Lower leg skin (tissue), 4 donors: ENCODE measurements at regions not wholly inside any gene's neighbourhood (a gene's known extent, or its start where the extent isn't known, plus 50 kb on each side); places are given as distances from the start of the nearest gene placed in this dataset.

Experiments used
- DNase-seq, 2 donors: peaks; one replicate each; pipeline ENCODE4 v3.0.0-alpha.2; 2019; ENCODE audit warnings: low spot score in 2 of 2
- H3K4me3 ChIP-seq: fragments of 200-600 bp; sonication (generic); 2 replicates; pipeline ENCODE4 v1.5.1; 2017; ENCODE audit warnings: mild to moderate bottlenecking, low read depth; ENCODE audit not compliant: poor library complexity, severe bottlenecking
- CTCF ChIP-seq, 3 donors: fragments of 450-650 bp; IDR thresholded peaks; one replicate each; pipeline ENCODE4 v1.5.1; 2016; ENCODE audit warnings: antibody characterized with exemption in 3 of 3, mild to moderate bottlenecking in 3 of 3, moderate library complexity in 2 of 3
- POLR2A ChIP-seq, 2 donors: fragments of 450-650 bp; IDR thresholded peaks; one replicate each; pipeline ENCODE4 v1.6.1; 2016 to 2017; ENCODE audit warnings: antibody characterized with exemption in 2 of 2, mild to moderate bottlenecking in 1 of 2, moderate library complexity in 1 of 2
- WGBS, 2 donors: methylation state at CpG; one replicate each; pipeline ENCODE4 v1.1.5; 2018; 5-methylcytosine and 5-hydroxymethylcytosine counted together
- intact Hi-C: fragments of 100-400 bp; cut with DNase I; formaldehyde crosslinking; loops from one replicate; pipeline ENCODE4 v1.15.0; 2023; ENCODE audit warnings: low total_unique reads

- intact Hi-C loops: no loop called here
- 44% methylated on average over 1 of the region's 1 CpG; no CpG with 5 or more reads in 1 of the 2 donors for WGBS, 2 donors
- TF ChIP-seq POLR2A (IDR thresholded peaks at IDR 0.05) (no peak), CTCF (IDR thresholded peaks at IDR 0.05) (no peak)
- H3K4me3 ChIP-seq: no peak overlapping the region
- DNase-seq: no peak
Observed at GRCh38 chrY:19056138-19056469, 282.6 kb upstream of the HSFY2 start.

GRCh38 chrY:19055232-19056137, 281.9 kb upstream of the HSFY2 start:
- 69% methylated on average over 5 of the region's 5 CpGs; no CpG with 5 or more reads in 1 of the 2 donors for WGBS, 2 donors
- no peak for DNase-seq
- intact Hi-C loops: no loop called here
- H3K4me3 ChIP-seq: no peak overlapping the region
- TF ChIP-seq CTCF (IDR thresholded peaks at IDR 0.05) (no peak), POLR2A (IDR thresholded peaks at IDR 0.05) (no peak)

- intact Hi-C loops: no loop called here
- 40% methylated on average over 5 of the region's 5 CpGs; no CpG with 5 or more reads in 1 of the 2 donors for WGBS, 2 donors
Observed at GRCh38 chrY:19053806-19054205, 280.3 kb upstream of the HSFY2 start.

GRCh38 chrY:19051021-19051420, 277.5 kb upstream of the HSFY2 start:
- WGBS, 2 donors: 79% methylated on average over 4 of the region's 4 CpGs; no CpG with 5 or more reads in 1 of the 2 donors
- DNase-seq: no peak
- intact Hi-C loops: no loop called here
- H3K4me3 ChIP-seq: no peak overlapping the region
- TF ChIP-seq CTCF (IDR thresholded peaks at IDR 0.05): no peak
- TF ChIP-seq POLR2A (IDR thresholded peaks at IDR 0.05): no peak

More at GRCh38 chrY:19053806-19054205, 280.3 kb upstream of the HSFY2 start:
- TF ChIP-seq CTCF (IDR thresholded peaks at IDR 0.05) (no peak), POLR2A (IDR thresholded peaks at IDR 0.05) (no peak)
- no peak for DNase-seq
- no peak overlapping the region for H3K4me3 ChIP-seq

- no peak for TF ChIP-seq POLR2A (IDR thresholded peaks at IDR 0.05)
- TF ChIP-seq CTCF (IDR thresholded peaks at IDR 0.05): no peak
- no peak overlapping the region for H3K4me3 ChIP-seq
- 91% methylated on average over 18 of the region's 26 CpGs; no CpG with 5 or more reads in 1 of the 2 donors for WGBS, 2 donors
- intact Hi-C loops: no loop called here
- no peak for DNase-seq
Observed at GRCh38 chrY:19042984-19043442, 269.5 kb upstream of the HSFY2 start.
